ENCODE measurements at regions not wholly inside any gene's neighbourhood (a gene's known extent, or its start where the extent isn't known, plus 50 kb on each side); places are given as distances from the start of the nearest gene placed in this dataset.

DNA sequence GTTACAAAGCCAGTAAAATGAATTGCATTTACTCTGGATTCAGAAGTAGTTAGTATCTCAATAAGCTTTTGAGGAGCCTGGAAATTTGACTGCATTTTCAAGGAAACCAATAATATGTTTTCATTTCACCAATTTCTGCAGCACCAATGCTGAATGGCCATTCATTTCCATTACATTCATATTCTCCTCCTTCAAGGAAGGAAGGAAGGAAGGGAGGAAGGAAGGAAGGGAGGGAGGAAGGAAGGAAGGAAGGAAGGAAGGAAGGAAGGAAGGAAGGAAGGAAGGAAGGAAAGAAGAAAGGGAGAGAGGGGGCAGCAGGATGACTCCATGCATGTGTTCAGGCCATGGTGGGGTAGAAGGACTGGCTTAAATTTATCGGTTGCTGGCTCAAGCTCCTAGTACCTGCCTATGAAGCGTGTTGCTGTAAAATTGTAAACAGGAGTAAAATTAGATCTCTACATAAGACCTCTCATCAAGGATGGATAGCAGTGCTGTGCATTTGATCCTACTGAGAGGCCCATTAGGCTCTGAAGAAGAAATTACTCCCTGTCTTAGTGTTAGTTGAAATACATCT is 498.8 kb upstream of the TNC start:
- DNase-seq (ENCODE audit: extremely low spot score): no peak
- TF ChIP-seq FOXM1 (IDR thresholded peaks at IDR 0.05; ENCODE audit: borderline replicate concordance) (no peak), BHLHE40 (IDR thresholded peaks at IDR 0.05; ENCODE audit: borderline replicate concordance) (no peak)
- POLR2A ChIA-PET: no interaction called here
- CTCF ChIA-PET: no interaction called here

DNA sequence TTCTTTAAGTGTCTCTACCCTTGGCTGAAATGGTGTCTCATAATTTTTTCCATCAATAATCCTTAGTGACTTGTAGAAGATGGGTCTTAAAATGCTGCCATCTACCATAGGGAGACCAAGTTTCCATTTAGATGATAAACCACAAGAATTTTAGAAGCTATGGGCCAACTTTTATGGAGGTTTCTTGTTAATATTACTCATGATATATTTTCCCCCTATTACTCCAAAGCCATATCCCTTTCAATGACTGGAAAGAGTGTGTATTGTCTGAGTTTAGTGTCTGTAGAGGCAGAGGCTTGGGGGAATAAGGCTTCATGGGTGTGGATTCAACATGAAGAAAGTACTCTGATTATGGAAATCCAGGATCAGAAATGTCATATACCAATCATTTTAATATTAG is 507.3 kb upstream of the TNC start:
- ChIA-PET POLR2A (no interaction called here), CTCF (no interaction called here)
- DNase-seq (ENCODE audit: extremely low spot score): no peak
- TF ChIP-seq ARNT (IDR thresholded peaks at IDR 0.05) (no peak), FOXK2 (IDR thresholded peaks at IDR 0.05) (no peak), NFRKB (IDR thresholded peaks at IDR 0.05) (no peak), SUZ12 (IDR thresholded peaks at IDR 0.05) (no peak), CTBP1 (IDR thresholded peaks at IDR 0.05; ENCODE audit: borderline replicate concordance) (no peak), ELF4 (IDR thresholded peaks at IDR 0.05) (no peak), BHLHE40 (IDR thresholded peaks at IDR 0.05; ENCODE audit: borderline replicate concordance) (no peak), FOXA1 (IDR thresholded peaks at IDR 0.05) (no peak)
- TF ChIP-seq, protein P1, sequence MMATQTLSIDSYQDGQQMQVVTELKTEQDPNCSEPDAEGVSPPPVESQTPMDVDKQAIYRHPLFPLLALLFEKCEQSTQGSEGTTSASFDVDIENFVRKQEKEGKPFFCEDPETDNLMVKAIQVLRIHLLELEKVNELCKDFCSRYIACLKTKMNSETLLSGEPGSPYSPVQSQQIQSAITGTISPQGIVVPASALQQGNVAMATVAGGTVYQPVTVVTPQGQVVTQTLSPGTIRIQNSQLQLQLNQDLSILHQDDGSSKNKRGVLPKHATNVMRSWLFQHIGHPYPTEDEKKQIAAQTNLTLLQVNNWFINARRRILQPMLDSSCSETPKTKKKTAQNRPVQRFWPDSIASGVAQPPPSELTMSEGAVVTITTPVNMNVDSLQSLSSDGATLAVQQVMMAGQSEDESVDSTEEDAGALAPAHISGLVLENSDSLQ (IDR thresholded peaks at IDR 0.05): no peak

DNA sequence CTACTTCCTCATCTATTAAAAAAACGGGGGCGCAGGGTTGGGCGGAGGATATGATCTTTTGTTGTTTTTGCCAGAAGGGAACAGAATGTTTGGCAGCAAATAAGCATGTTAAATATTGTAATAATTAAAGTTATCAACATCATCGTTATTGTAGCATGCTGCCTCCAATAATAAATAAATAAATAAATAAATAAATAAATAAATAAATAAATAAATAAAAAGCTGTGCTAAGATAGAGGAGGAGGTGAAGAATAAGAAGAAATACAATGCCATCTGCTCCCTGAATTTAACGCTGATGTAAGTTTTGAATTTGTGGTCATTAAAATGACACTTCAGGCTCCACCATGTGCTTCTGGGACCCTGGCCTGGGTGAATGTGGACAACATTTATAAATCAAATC is 508.0 kb upstream of the TNC start:
- POLR2A ChIA-PET: no interaction called here
- TF ChIP-seq ARNT (IDR thresholded peaks at IDR 0.05) (no peak), ELF4 (IDR thresholded peaks at IDR 0.05) (no peak), TARDBP (IDR thresholded peaks at IDR 0.05) (no peak), SUZ12 (IDR thresholded peaks at IDR 0.05) (no peak), FOXA1 (IDR thresholded peaks at IDR 0.05) (no peak), FOXK2 (IDR thresholded peaks at IDR 0.05) (no peak), FOXM1 (IDR thresholded peaks at IDR 0.05; ENCODE audit: borderline replicate concordance) (no peak), CTBP1 (IDR thresholded peaks at IDR 0.05; ENCODE audit: borderline replicate concordance) (no peak), BHLHE40 (IDR thresholded peaks at IDR 0.05; ENCODE audit: borderline replicate concordance) (no peak)
- TF ChIP-seq, protein P1 (IDR thresholded peaks at IDR 0.05): no peak
- CTCF ChIA-PET: no interaction called here
- DNase-seq (ENCODE audit: extremely low spot score): no peak

DNA sequence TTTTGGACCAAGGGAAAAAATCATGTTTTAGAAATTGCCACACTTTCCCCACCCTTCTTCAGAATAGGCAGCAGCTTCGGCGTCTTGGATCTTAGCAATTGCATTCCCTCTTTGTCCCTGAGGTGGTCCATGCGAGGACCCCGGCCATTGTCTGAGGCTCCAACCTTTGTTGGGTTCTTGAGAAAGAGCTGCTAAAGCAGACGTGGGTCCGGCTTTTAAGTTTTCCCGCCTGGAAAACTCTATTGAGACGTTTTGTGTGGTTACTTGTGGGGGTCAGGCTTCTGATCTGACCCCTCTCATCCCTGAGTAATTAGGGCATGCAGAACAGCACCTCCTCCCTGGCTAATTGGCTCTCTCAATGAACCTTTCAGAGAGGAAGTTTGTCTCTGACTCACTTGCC is 509.6 kb upstream of the TNC start:
- ChIA-PET POLR2A (no interaction called here), CTCF (no interaction called here)
- DNase-seq (ENCODE audit: extremely low spot score): no peak
- TF ChIP-seq FOXK2 (IDR thresholded peaks at IDR 0.05): no peak
- TF ChIP-seq ZNF384 (IDR thresholded peaks at IDR 0.05): no peak
- no peak for TF ChIP-seq ARNT (IDR thresholded peaks at IDR 0.05)
- TF ChIP-seq FOXA1 (IDR thresholded peaks at IDR 0.05): no peak
- TF ChIP-seq ELF4 (IDR thresholded peaks at IDR 0.05): no peak
- no peak for TF ChIP-seq TARDBP (IDR thresholded peaks at IDR 0.05)
- no peak for TF ChIP-seq LEF1 (IDR thresholded peaks at IDR 0.05; ENCODE audit: borderline replicate concordance)
- no peak for TF ChIP-seq SUZ12 (IDR thresholded peaks at IDR 0.05)
- TF ChIP-seq FOXM1 (IDR thresholded peaks at IDR 0.05; ENCODE audit: borderline replicate concordance): no peak
- no peak for TF ChIP-seq CTBP1 (IDR thresholded peaks at IDR 0.05; ENCODE audit: borderline replicate concordance)
- no peak for TF ChIP-seq NFRKB (IDR thresholded peaks at IDR 0.05)

DNA sequence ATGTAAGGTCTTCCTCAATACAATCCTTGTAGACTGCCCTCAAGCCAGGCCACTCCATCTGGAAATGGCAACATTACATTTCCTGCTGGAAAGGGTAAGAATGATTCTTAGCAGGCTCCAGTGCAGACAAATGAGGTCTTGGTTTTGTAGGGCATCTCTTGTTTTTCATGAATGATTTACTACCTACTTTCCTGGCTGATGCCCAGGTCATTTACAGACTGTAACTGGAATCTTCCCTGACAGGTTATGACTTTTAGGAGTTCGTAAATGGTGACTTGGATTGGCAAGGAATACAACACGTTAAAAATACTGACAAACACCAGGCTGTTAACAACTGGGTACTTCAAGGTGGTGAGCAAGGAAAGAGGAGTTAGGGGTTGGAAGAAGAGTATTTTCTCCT is 510.5 kb upstream of the TNC start:
- ChIA-PET POLR2A (no interaction called here), CTCF (no interaction called here)
- TF ChIP-seq FOXK2 (IDR thresholded peaks at IDR 0.05) (no peak), FOXM1 (IDR thresholded peaks at IDR 0.05; ENCODE audit: borderline replicate concordance) (no peak), TARDBP (IDR thresholded peaks at IDR 0.05) (no peak), HDGF (IDR thresholded peaks at IDR 0.05; ENCODE audit: borderline replicate concordance) (no peak), ARNT (IDR thresholded peaks at IDR 0.05) (no peak), ZNF384 (IDR thresholded peaks at IDR 0.05) (no peak), ELF4 (IDR thresholded peaks at IDR 0.05) (no peak), LEF1 (IDR thresholded peaks at IDR 0.05; ENCODE audit: borderline replicate concordance) (no peak), SP1 (IDR thresholded peaks at IDR 0.05) (no peak), NFRKB (IDR thresholded peaks at IDR 0.05) (no peak), BHLHE40 (IDR thresholded peaks at IDR 0.05; ENCODE audit: borderline replicate concordance) (no peak), FOXA1 (IDR thresholded peaks at IDR 0.05) (no peak), L3MBTL2 (conservative IDR thresholded peaks at IDR 0.05) (no peak), SUZ12 (IDR thresholded peaks at IDR 0.05) (no peak), CTBP1 (IDR thresholded peaks at IDR 0.05; ENCODE audit: borderline replicate concordance) (no peak)
- TF ChIP-seq, protein P1 (IDR thresholded peaks at IDR 0.05): no peak
- DNase-seq (ENCODE audit: extremely low spot score): no peak

DNA sequence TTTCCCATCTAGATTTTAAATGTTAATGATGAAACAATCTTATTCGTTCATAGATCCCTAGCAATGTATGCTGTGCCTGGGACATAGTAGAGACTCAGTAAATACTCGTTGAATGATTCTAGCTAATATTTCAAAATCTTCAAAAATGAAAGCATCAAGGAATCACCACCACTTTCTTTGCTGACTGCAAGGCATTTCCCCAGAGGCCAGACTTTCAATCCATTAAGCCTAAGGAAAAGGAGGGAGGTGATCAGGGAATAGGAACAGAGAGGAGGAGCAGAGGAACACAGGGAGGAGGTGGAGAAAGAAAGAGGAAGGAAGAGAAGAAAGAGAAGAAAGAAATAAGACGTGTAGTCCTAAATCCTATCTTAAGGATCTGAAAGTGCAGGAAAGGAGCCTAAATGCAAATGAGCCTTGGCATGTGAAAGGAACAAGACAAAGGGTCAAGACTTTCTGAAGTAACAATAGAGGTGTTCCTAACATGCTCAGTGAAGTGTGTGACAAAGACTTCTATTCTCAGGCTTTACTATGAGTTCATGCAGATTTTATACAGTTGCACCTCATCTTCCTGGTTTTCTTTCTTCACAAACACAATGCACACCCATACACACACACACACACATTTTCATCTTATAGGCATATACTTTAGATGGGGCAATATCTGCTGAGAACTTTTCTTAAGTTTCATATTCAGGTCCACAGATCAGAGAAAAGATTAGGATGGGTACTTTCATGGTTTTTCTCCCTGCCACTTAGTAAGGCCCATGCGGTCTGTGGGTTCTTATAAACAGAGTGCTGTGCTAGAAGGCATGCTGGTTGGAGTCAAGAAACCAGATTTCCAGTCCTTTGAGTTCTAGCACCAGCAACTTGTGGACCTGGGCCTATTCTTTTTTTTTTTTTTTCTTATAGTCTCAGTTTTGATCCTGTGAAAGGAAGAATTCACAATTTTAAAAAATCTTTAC is 512.2 kb upstream of the TNC start:
- no peak for TF ChIP-seq BHLHE40 (IDR thresholded peaks at IDR 0.05; ENCODE audit: borderline replicate concordance)
- no peak for DNase-seq (ENCODE audit: extremely low spot score)
- ChIA-PET POLR2A (no interaction called here), CTCF (no interaction called here)

Measured in HEK293T (cell line).